Fibroblast of pulmonary artery (primary cell): ENCODE measurements at regions not wholly inside any gene's neighbourhood (a gene's known extent, or its start where the extent isn't known, plus 50 kb on each side); places are given as distances from the start of the nearest gene placed in this dataset.

Experiments
- DNase-seq: peaks from one replicate; pipeline ENCODE4 v3.0.0-alpha.2; 2010; ENCODE audit warnings: low read depth
- H3K4me3 ChIP-seq: replicated peaks from 2 replicates; pipeline ENCODE4 v1.5.1; 2011; ENCODE audit warnings: low read depth, mild to moderate bottlenecking, control low read depth, low read length, moderate library complexity
- TF ChIP-seq, protein P1 (sequence below): IDR thresholded peaks from 2 replicates; pipeline ENCODE4 v1.5.1; 2011; ENCODE audit warnings: mild to moderate bottlenecking, control low read depth, low read length, inconsistent platforms; ENCODE audit errors: missing control alignments

DNA sequence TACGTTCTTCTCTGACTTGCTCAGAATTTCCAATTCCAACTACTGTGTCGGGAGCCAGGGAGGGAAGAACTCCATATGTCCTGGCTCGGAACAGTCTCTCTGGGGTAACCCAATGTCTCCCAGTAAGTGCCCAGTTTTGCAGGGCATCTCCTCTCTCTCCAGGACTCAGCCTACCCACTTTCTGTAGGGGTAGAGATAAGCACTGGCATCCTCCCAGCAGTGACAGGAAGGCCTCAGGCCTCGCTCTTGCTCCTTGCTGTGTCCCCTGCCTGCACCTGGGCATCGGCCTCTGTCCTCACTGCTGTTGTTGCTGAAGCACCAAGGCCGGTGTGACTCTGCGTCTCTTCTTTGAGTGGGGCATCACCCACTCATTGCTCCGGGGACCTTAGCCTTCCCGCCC is 388.9 kb upstream of the JARID2 start:
- no peak for DNase-seq
- no peak overlapping the region for H3K4me3 ChIP-seq

DNA sequence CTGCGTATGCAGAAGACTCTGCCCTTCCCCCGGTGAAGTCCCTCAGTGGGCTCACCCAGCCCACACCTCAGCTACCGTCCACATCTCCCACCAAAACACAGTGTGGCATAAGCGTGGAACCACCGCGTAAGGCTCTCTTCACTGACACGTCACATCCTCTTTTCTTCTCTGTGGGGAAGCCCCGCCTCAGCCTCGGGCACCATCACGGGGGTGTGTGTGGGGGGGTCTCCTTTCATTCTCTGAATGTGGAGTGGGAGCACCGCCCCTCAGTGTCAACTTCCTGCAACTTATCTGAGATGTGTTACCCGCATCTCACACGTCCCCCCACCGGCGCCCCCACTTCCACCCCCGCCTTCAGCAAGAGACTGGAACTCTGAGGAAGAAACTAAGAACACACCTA is 388.4 kb upstream of the JARID2 start:
- no peak for DNase-seq
- no peak overlapping the region for H3K4me3 ChIP-seq
- TF ChIP-seq, protein P1, sequence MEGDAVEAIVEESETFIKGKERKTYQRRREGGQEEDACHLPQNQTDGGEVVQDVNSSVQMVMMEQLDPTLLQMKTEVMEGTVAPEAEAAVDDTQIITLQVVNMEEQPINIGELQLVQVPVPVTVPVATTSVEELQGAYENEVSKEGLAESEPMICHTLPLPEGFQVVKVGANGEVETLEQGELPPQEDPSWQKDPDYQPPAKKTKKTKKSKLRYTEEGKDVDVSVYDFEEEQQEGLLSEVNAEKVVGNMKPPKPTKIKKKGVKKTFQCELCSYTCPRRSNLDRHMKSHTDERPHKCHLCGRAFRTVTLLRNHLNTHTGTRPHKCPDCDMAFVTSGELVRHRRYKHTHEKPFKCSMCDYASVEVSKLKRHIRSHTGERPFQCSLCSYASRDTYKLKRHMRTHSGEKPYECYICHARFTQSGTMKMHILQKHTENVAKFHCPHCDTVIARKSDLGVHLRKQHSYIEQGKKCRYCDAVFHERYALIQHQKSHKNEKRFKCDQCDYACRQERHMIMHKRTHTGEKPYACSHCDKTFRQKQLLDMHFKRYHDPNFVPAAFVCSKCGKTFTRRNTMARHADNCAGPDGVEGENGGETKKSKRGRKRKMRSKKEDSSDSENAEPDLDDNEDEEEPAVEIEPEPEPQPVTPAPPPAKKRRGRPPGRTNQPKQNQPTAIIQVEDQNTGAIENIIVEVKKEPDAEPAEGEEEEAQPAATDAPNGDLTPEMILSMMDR, result no peak

More for the DNA sequence above, 388.9 kb upstream of the JARID2 start:
- TF ChIP-seq, protein P1, result no peak

DNA sequence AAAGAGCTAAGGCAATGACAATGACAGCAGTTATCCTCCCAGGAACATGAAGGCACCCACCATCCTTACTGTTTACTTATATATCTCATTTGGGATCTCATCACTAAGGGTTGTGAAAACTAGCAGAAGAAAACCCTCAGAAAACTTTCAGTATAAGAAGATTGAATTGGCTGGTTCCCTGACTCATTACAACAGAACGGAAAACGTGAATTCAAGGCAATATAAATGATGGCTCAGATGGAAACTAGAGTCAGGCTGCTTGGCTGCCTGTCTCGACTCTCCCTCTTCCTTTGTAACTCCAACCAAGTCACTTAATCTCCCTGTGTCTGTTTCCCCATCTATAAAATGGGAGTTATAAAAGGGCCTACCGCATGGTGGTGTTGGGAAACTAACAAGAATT is 387.1 kb upstream of the JARID2 start:
- no peak overlapping the region for H3K4me3 ChIP-seq
- TF ChIP-seq, protein P1, result no peak
- no peak for DNase-seq

DNA sequence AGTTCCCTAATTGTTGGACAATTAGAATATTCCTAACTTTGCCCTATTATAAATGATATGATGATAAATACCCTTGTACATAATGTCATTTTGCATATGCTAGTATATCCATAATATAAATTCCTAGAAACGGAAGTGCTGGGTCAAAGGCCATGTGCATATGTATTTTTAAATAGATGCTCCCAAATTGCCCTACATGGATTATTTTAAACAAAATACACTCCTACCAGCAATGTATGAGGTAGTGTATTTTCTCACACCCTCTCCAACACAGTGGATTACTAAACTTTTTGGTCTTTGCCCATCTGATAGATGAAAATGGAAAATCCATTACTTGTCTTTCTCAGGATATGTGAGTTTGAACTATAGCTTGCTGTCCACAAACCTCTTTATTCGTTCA is 385.1 kb upstream of the JARID2 start:
- H3K4me3 ChIP-seq, result no peak overlapping the region
- TF ChIP-seq, protein P1, result no peak
- no peak for DNase-seq

DNA sequence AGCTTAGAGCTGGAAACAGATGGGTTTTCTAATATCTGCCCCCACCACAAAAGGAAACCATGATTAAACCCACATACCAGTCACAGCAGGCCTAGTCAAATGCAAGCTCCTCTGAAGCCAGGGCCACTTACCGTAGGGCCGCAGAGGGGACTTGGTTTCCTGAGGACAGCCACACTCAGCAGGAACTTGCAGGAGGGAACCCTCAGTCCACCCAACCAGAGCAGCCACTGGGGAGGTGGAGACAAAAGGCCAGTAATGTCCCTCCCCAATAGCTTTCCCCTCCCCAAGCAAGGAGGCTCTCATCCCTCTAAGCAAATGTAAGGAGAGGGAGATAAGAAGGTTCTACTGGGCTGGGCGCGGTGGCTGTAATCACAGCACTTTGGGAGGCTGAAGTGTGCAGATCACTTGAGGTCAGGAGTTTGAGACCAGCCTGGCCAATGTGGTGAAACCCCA is 384.4 kb upstream of the JARID2 start:
- H3K4me3 ChIP-seq, result no peak overlapping the region
- DNase-seq, result no peak
- TF ChIP-seq, protein P1, result no peak

DNA sequence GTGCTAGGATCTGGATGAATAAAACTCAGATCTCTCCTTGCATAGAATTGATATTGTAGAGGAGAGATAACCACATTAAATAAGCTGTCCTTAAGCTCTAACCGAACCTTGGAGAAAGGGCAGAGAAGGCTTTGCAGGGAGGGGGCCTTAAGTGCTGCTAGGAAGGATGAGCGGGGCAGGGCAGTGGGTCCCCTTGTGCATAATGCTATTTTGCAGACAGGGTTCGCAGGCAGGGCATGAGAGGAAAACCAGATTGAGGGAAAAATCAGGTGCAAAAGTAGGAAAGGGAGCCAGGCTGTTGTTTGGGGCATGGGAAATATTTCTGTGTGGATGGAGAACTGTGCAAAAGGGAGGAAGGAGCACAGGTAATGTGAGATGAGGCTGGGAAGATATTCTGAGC is 383.0 kb upstream of the JARID2 start:
- TF ChIP-seq, protein P1, result no peak
- no peak overlapping the region for H3K4me3 ChIP-seq
- no peak for DNase-seq
